ENCODE measurements at regions not wholly inside any gene's neighbourhood (a gene's known extent, or its start where the extent isn't known, plus 50 kb on each side); places are given as distances from the start of the nearest gene placed in this dataset.

GRCh38 chr17:15892731-15893657 is 51.9 kb upstream of the ADORA2B start:
- Mint-ChIP-seq H3K27ac (ENCODE audit: unreplicated experiment) (peak overlapping the region; percentile 77), H3K4me3 (ENCODE audit: unreplicated experiment) (no peak overlapping the region), H3K4me1 (ENCODE audit: unreplicated experiment) (peaks cover 27% of the 10 kb centered on the region), H3K9me3 (ENCODE audit: unreplicated experiment) (no peaks in the 10 kb centered on the region), H3K36me3 (ENCODE audit: low read depth, unreplicated experiment) (no peaks in the 10 kb centered on the region), H3K27me3 (ENCODE audit: unreplicated experiment) (peaks cover 2% of the 10 kb centered on the region)
- no peak for TF ChIP-seq CTCF (IDR thresholded peaks at IDR 0.05; ENCODE audit: unreplicated experiment)
- no peak for DNase-seq (ENCODE audit: low spot score)

GRCh38 chr17:15893658-15894024 is 51.3 kb upstream of the ADORA2B start:
- Mint-ChIP-seq H3K4me3 (ENCODE audit: unreplicated experiment) (no peak overlapping the region), H3K27ac (ENCODE audit: unreplicated experiment) (peak overlapping the region; percentile 77), H3K27me3 (ENCODE audit: unreplicated experiment) (peaks cover 2% of the 10 kb centered on the region), H3K4me1 (ENCODE audit: unreplicated experiment) (peaks cover 27% of the 10 kb centered on the region), H3K9me3 (ENCODE audit: unreplicated experiment) (no peaks in the 10 kb centered on the region), H3K36me3 (ENCODE audit: low read depth, unreplicated experiment) (no peaks in the 10 kb centered on the region)
- no peak for DNase-seq (ENCODE audit: low spot score)
- no peak for TF ChIP-seq CTCF (IDR thresholded peaks at IDR 0.05; ENCODE audit: unreplicated experiment)

- Mint-ChIP-seq H3K4me3 (ENCODE audit: unreplicated experiment) (no peak overlapping the region), H3K9me3 (ENCODE audit: unreplicated experiment) (no peaks in the 10 kb centered on the region), H3K36me3 (ENCODE audit: low read depth, unreplicated experiment) (no peaks in the 10 kb centered on the region), H3K27me3 (ENCODE audit: unreplicated experiment) (peaks cover 2% of the 10 kb centered on the region), H3K27ac (ENCODE audit: unreplicated experiment) (peak overlapping the region; percentile 4), H3K4me1 (ENCODE audit: unreplicated experiment) (peaks cover 27% of the 10 kb centered on the region)
- no peak for TF ChIP-seq CTCF (IDR thresholded peaks at IDR 0.05; ENCODE audit: unreplicated experiment)
- DNase-seq (ENCODE audit: low spot score) = no peak
Observed at GRCh38 chr17:15894258-15894657, 50.7 kb upstream of the ADORA2B start.

- peaks cover 2% of the 10 kb centered on the region for H3K27me3 Mint-ChIP-seq (ENCODE audit: unreplicated experiment)
- H3K27ac Mint-ChIP-seq (ENCODE audit: unreplicated experiment) = no peak overlapping the region
- H3K36me3 Mint-ChIP-seq (ENCODE audit: low read depth, unreplicated experiment) = no peaks in the 10 kb centered on the region
- no peak for DNase-seq (ENCODE audit: low spot score)
- no peaks in the 10 kb centered on the region for H3K9me3 Mint-ChIP-seq (ENCODE audit: unreplicated experiment)
- H3K4me3 Mint-ChIP-seq (ENCODE audit: unreplicated experiment) = no peak overlapping the region
- H3K4me1 Mint-ChIP-seq (ENCODE audit: unreplicated experiment) = peaks cover 27% of the 10 kb centered on the region
- TF ChIP-seq CTCF (IDR thresholded peaks at IDR 0.05; ENCODE audit: unreplicated experiment) = no peak
Observed at GRCh38 chr17:15894913-15895658, 49.8 kb upstream of the ADORA2B start.

Measured in endothelial cell (in vitro differentiated cells).